NT2/D1 (cell line): ENCODE measurements at regions not wholly inside any gene's neighbourhood (a gene's known extent, or its start where the extent isn't known, plus 50 kb on each side); places are given as distances from the start of the nearest gene placed in this dataset.
"Not testable (repeated sequence)": the region's sequence is repeated elsewhere in the genome, so short reads cannot be mapped to it uniquely, and the experiment has no call there.

Source experiments
- DNase-seq: peaks from one replicate; pipeline ENCODE4 v3.0.0-alpha.2; 2011; ENCODE audit warnings: low read depth, low spot score
- H3K27me3 ChIP-seq: 2 replicates; pipeline ENCODE4 v1.6.0; 2011; ENCODE audit warnings: mild to moderate bottlenecking; ENCODE audit not compliant: insufficient read length, insufficient read depth
- H3K36me3 ChIP-seq: 2 replicates; pipeline ENCODE4 v1.6.1; 2011; ENCODE audit warnings: mild to moderate bottlenecking, low read length, mixed read lengths; ENCODE audit not compliant: insufficient read depth, insufficient read length
- H3K4me1 ChIP-seq: 2 replicates; pipeline ENCODE4 v1.5.1; 2011; ENCODE audit not compliant: insufficient read depth, insufficient read length
- H3K4me3 ChIP-seq: 2 replicates; pipeline ENCODE4 v1.5.1; 2011; ENCODE audit warnings: low read depth; ENCODE audit not compliant: insufficient read length
- H3K9ac ChIP-seq: 2 replicates; pipeline ENCODE4 v1.6.0; 2011; ENCODE audit warnings: low read depth; ENCODE audit not compliant: insufficient read length
- H3K9me3 ChIP-seq: 2 replicates; pipeline ENCODE4 v1.5.1; 2011; ENCODE audit warnings: mild to moderate bottlenecking, low read length; ENCODE audit not compliant: insufficient read depth
- SUZ12 ChIP-seq: IDR thresholded peaks from 2 replicates; pipeline ENCODE4 v1.6.1; 2011; ENCODE audit not compliant: insufficient read length, insufficient read depth; ENCODE audit errors: extremely low read depth
- YY1 ChIP-seq: IDR thresholded peaks from 2 replicates; pipeline ENCODE4 v1.6.1; 2011; ENCODE audit not compliant: insufficient read length, insufficient read depth
- ZNF274 ChIP-seq: IDR thresholded peaks from 2 replicates; pipeline ENCODE4 v1.6.1; 2011; ENCODE audit warnings: mild to moderate bottlenecking, low read depth, low read length

DNA sequence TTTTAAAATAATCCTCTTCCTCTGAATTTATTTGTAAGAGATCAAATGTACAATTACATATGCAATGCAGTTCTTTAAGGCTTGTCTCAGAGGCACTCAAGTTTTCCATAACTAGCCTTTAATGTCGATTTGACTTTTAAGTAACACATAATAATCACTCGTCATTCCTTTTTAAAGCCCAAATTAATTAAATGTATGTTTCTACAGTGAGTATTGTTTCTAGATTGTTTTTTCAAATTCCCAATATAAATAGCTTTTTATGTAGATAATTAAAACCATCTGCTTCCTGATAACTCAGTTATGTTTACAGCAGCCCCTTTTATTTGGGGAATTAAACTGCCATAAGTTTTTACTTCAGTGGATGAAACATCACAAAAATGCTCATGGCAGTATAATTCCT lies 185.1 kb downstream of the ETNK1 start:
- H3K36me3 ChIP-seq: no peaks in the 10 kb centered on the region
- H3K9me3 ChIP-seq: no peaks in the 10 kb centered on the region
- H3K9ac ChIP-seq: no peak overlapping the region
- H3K27me3 ChIP-seq: no peaks in the 10 kb centered on the region
- TF ChIP-seq SUZ12: no peak
- no peak for TF ChIP-seq YY1
- TF ChIP-seq ZNF274: no peak
- no peak overlapping the region for H3K4me3 ChIP-seq
- H3K4me1 ChIP-seq: no peaks in the 10 kb centered on the region
- DNase-seq: no peak

DNA sequence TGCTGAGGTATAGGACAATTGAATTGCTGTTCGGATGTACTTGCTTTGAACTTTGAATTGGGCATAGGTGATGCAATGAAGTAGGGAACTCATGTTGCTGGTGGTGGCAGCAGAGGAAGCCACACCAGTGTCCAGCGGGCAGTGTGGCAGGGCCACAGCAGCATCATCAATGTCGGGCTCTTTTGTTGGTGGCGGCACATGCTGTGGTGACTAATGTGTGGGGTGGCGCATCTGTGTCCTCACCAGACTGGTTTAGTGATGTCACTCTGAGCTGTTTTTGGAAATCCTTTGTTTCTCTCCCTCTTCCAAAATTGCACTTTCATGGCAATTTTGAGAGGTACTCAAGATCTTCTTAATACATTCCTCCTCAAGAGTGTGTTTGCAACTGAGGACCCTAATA lies 187.6 kb downstream of the ETNK1 start:
- Histone ChIP-seq H3K36me3 (no peaks in the 10 kb centered on the region), H3K27me3 (no peaks in the 10 kb centered on the region), H3K9ac (no peak overlapping the region), H3K4me1 (no peaks in the 10 kb centered on the region), H3K4me3 (no peak overlapping the region), H3K9me3 (no peaks in the 10 kb centered on the region)
- TF ChIP-seq SUZ12 (no peak), ZNF274 (no peak), YY1 (no peak)
- no peak for DNase-seq

- no peak overlapping the region for H3K9ac ChIP-seq
- peaks cover 4% of the 10 kb centered on the region for H3K9me3 ChIP-seq
- TF ChIP-seq SUZ12 (no peak), YY1 (no peak), ZNF274 (no peak)
- no peaks in the 10 kb centered on the region for H3K4me1 ChIP-seq
- no peaks in the 10 kb centered on the region for H3K27me3 ChIP-seq
- DNase-seq: peak; percentile 64
- no peaks in the 10 kb centered on the region for H3K36me3 ChIP-seq
- H3K4me3 ChIP-seq: no peak overlapping the region
These were observed 197.0 kb downstream of the ETNK1 start for GRCh38 chr12:22821985-22822384.

DNA sequence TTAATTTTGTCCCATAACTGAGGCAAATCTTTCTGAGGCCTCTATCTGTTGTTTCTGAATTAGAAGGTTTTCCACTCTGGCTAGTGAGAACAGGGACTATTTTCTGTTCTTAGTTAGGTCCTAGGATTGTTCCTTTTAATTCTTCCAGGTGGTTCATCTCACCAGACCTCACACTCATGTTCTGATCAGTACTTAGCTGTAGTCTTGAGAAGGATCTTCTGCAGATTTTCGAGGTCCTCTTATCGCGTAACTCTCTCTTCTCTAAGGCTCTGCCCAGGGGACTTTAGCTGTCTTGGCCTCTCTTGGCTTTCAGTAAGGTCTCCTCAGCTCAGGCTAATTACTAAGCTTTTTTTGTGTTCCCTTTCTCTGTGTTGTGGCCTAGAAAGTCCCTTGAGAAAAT lies 201.1 kb downstream of the ETNK1 start:
- H3K9ac ChIP-seq: no peak overlapping the region
- no peak overlapping the region for H3K4me3 ChIP-seq
- no peaks in the 10 kb centered on the region for H3K27me3 ChIP-seq
- peaks cover 31% of the 10 kb centered on the region for H3K9me3 ChIP-seq
- no peaks in the 10 kb centered on the region for H3K36me3 ChIP-seq
- no peak for TF ChIP-seq YY1
- TF ChIP-seq SUZ12: no peak
- TF ChIP-seq ZNF274: no peak
- H3K4me1 ChIP-seq: no peaks in the 10 kb centered on the region
- no peak for DNase-seq

GRCh38 chr12:22826446-22826981 lies 201.5 kb downstream of the ETNK1 start:
- H3K9me3 ChIP-seq: peaks cover 31% of the 10 kb centered on the region
- not testable (repeated sequence) for DNase-seq, H3K9ac ChIP-seq, H3K36me3 ChIP-seq, H3K4me1 ChIP-seq, H3K27me3 ChIP-seq, H3K4me3 ChIP-seq

DNA sequence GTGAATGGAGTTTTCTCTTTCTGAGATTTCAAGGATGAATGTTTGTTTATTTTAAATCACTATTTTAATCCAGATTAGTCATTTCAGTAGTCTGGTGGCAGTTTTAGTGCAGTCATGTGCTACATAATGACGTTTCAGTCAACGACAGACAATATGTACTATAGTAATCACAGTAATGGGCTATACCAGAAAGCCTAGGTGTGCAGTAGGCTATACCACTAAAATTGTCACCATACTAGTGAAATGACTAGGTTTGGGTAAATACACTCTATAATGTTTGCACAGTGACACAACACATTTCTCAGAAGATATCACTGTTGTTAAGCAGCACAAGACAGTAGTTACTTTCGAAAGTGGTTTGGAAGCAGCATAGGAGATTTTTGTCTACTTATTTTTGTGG lies 203.1 kb downstream of the ETNK1 start:
- Histone ChIP-seq H3K4me3 (no peak overlapping the region), H3K36me3 (no peaks in the 10 kb centered on the region), H3K9me3 (peaks cover 28% of the 10 kb centered on the region), H3K4me1 (no peaks in the 10 kb centered on the region), H3K9ac (no peak overlapping the region), H3K27me3 (no peaks in the 10 kb centered on the region)
- TF ChIP-seq ZNF274 (no peak), SUZ12 (no peak), YY1 (no peak)
- no peak for DNase-seq

DNA sequence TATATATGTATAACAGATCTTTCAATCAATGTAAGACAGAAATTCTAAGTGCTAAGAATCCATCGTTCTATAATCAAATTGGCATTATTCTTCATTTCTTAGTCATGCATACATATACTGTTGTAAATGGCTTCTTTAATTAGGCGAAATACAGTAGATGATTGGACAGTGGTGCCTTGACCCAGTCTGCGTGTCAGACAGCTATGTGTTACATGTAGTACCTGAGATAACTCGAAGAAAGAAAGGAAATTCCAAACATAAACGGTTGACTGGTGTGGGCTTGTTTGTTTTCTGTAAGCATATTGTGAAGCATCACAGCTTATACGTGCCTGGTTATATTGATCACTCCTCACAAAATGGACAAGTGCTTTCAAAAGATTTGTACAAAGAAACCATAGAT lies 210.5 kb downstream of the ETNK1 start:
- Histone ChIP-seq H3K27me3 (no peaks in the 10 kb centered on the region), H3K4me1 (no peaks in the 10 kb centered on the region), H3K9ac (no peak overlapping the region), H3K36me3 (no peaks in the 10 kb centered on the region), H3K9me3 (peaks cover 8% of the 10 kb centered on the region; the same call in 1 of the 2 replicates), H3K4me3 (no peak overlapping the region)
- TF ChIP-seq ZNF274: no peak
- TF ChIP-seq YY1: no peak
- TF ChIP-seq SUZ12: no peak
- DNase-seq: no peak

DNA sequence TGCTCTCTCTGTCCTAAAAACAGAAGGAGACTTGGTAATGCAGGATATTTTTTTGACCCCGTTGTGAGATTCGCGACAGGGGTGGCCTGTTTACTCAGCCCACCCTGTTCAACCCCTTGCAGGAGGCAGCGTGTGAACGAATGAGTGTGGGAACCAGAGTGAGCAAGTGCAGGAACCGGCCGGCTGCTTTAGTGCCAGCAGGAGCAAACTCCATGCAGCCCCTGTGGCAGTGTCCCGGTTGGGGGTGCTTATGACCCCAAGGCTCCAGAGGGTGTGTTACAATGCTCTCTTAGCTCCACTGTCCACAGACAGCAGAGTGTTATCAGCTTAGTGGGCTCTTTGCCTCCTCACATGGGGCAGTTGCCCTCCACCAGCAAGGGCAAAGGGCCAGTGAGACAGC lies 225.2 kb downstream of the ETNK1 start:
- Histone ChIP-seq H3K27me3 (no peaks in the 10 kb centered on the region), H3K4me3 (no peak overlapping the region), H3K9ac (no peak overlapping the region), H3K36me3 (no peaks in the 10 kb centered on the region), H3K9me3 (peaks cover 10% of the 10 kb centered on the region; the same call in 1 of the 2 replicates), H3K4me1 (no peaks in the 10 kb centered on the region)
- TF ChIP-seq YY1: no peak
- TF ChIP-seq ZNF274: no peak
- TF ChIP-seq SUZ12: no peak
- DNase-seq: no peak
